ENCODE measurements at regions not wholly inside any gene's neighbourhood (a gene's known extent, or its start where the extent isn't known, plus 50 kb on each side); places are given as distances from the start of the nearest gene placed in this dataset.

DNA sequence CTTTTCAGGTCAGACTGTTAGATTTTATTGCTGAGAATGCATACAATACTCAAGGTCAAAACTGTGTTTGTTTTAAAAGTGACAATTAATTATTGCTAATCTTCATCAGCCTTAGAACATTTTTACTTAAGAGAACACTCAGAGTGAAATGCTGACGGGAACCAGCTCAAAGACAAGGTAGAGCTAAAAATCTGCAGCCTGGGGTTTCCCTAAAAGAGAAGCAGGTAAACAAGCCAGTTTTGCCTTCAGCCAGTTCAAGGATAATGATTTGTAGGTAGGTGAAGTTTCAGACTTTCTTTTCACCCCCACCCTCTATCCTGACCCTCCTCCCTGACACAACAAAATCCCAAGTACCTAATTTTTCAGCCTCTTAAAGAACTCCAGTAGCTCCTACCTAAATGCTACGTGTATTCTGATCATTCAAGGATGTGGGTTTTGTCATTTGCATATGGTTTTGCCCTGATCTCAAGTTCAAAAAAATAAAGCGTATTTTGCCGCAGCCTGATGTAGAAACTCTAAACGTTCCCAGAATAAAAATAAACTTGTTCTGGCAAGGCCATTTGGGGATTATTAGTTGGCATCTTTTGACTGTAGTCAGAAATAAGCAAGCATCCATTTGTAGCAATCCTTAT lies 407.2 kb downstream of the EFNA5 start:
- TF ChIP-seq, protein P1, sequence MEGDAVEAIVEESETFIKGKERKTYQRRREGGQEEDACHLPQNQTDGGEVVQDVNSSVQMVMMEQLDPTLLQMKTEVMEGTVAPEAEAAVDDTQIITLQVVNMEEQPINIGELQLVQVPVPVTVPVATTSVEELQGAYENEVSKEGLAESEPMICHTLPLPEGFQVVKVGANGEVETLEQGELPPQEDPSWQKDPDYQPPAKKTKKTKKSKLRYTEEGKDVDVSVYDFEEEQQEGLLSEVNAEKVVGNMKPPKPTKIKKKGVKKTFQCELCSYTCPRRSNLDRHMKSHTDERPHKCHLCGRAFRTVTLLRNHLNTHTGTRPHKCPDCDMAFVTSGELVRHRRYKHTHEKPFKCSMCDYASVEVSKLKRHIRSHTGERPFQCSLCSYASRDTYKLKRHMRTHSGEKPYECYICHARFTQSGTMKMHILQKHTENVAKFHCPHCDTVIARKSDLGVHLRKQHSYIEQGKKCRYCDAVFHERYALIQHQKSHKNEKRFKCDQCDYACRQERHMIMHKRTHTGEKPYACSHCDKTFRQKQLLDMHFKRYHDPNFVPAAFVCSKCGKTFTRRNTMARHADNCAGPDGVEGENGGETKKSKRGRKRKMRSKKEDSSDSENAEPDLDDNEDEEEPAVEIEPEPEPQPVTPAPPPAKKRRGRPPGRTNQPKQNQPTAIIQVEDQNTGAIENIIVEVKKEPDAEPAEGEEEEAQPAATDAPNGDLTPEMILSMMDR (conservative IDR thresholded peaks at IDR 0.05): no peak
- DNase-seq: no peak
- H3K27me3 Mint-ChIP-seq (ENCODE audit: insufficient read depth): no peaks in the 10 kb centered on the region
- WGBS, 2 experiments (ENCODE audit: insufficient coverage in 1 of 2, insufficient read length in 1 of 2): 92 to 93% methylated on average over 5 of the region's 5 CpGs
- no peaks in the 10 kb centered on the region for H3K36me3 ChIP-seq (ENCODE audit: control insufficient read depth, insufficient read depth, low read length)
- H3K27ac ChIP-seq (ENCODE audit: low read depth, low read length): no peak overlapping the region
- no peaks in the 10 kb centered on the region for H3K4me1 ChIP-seq (ENCODE audit: control insufficient read depth, insufficient read depth, low read length)
- H3K4me1 Mint-ChIP-seq: no peaks in the 10 kb centered on the region
- H3K9me3 ChIP-seq (ENCODE audit: control insufficient read depth, low read length): peaks cover 6% of the 10 kb centered on the region
- peaks cover 6% of the 10 kb centered on the region for H3K9me3 Mint-ChIP-seq
- no peak overlapping the region for H3K4me3 Mint-ChIP-seq
- no peak overlapping the region for H3K27ac Mint-ChIP-seq
- H3K4me3 ChIP-seq (ENCODE audit: low read length): no peak overlapping the region
- no peak overlapping the region for H3K9ac ChIP-seq (ENCODE audit: extremely low read depth, low read length, poor library complexity, severe bottlenecking)
- H3K36me3 Mint-ChIP-seq (ENCODE audit: low read depth): no peaks in the 10 kb centered on the region
- H3K27me3 ChIP-seq (ENCODE audit: control insufficient read depth, insufficient read depth, low read length, poor library complexity, severe bottlenecking): no peaks in the 10 kb centered on the region

DNA sequence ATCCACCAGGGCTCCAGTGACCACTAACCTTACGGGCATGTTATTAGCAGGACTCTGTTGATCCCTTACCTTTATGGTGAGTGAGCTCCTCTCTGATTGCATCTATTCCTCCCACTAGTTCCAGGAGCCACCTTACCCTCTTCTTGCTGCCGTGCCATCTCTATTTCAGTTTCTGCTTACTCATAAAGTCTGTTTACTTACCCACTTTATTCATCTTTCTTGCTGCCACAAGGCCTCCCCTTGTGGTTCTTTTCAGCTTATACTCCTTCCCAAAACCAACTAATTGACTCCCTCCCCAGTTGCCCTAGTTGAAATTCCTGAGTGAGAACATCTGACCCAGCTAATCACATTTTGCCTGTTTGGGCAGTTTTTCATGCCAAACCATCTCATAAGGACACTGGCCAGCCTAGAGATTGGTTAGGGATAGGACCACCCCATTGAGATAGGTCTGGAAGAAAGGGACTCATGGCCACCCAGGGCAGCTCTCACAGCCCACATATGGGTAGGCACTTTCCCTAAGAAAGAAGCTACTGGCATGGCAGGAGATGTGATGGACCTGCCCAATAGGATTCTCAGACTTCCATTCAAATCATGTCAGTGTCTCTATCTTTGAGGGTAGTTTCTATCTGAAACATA lies 412.7 kb downstream of the EFNA5 start:
- H3K27ac Mint-ChIP-seq: no peak overlapping the region
- H3K9me3 Mint-ChIP-seq: peaks cover 6% of the 10 kb centered on the region
- H3K4me1 ChIP-seq (ENCODE audit: control insufficient read depth, insufficient read depth, low read length): no peaks in the 10 kb centered on the region
- TF ChIP-seq, protein P1 (conservative IDR thresholded peaks at IDR 0.05): no peak
- no peak overlapping the region for H3K27ac ChIP-seq (ENCODE audit: low read depth, low read length)
- peaks cover 6% of the 10 kb centered on the region for H3K9me3 ChIP-seq (ENCODE audit: control insufficient read depth, low read length)
- WGBS, 2 experiments (ENCODE audit: insufficient coverage in 1 of 2, insufficient read length in 1 of 2): 87 to 94% methylated on average over 2 of the region's 2 CpGs
- no peak overlapping the region for H3K4me3 ChIP-seq (ENCODE audit: low read length)
- no peak for DNase-seq
- no peaks in the 10 kb centered on the region for H3K27me3 Mint-ChIP-seq (ENCODE audit: insufficient read depth)
- H3K4me3 Mint-ChIP-seq: no peak overlapping the region
- no peaks in the 10 kb centered on the region for H3K4me1 Mint-ChIP-seq
- H3K9ac ChIP-seq (ENCODE audit: extremely low read depth, low read length, poor library complexity, severe bottlenecking): no peak overlapping the region
- no peaks in the 10 kb centered on the region for H3K27me3 ChIP-seq (ENCODE audit: control insufficient read depth, insufficient read depth, low read length, poor library complexity, severe bottlenecking)
- no peaks in the 10 kb centered on the region for H3K36me3 Mint-ChIP-seq (ENCODE audit: low read depth)
- H3K36me3 ChIP-seq (ENCODE audit: control insufficient read depth, insufficient read depth, low read length): no peaks in the 10 kb centered on the region

DNA sequence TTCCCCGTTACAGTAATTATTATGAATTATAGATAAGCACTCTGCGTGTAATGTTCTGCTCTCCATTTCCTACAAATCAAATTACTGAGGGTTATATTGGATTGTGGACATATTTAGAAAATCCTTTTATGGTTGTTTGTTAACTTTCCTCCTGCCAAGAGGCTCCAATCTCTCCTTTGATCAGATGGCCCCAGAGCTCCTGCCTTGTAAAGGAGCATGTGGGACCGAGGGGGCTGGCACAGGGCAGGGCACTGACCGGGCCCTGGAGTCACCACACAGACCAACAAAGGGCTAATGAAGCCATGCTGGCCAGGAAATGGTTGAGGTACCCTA lies 415.9 kb downstream of the EFNA5 start:
- Mint-ChIP-seq H3K36me3 (ENCODE audit: low read depth) (no peaks in the 10 kb centered on the region), H3K27ac (no peak overlapping the region), H3K4me3 (no peak overlapping the region), H3K4me1 (no peaks in the 10 kb centered on the region), H3K9me3 (no peaks in the 10 kb centered on the region), H3K27me3 (ENCODE audit: insufficient read depth) (no peaks in the 10 kb centered on the region)
- no peak overlapping the region for H3K4me3 ChIP-seq (ENCODE audit: low read length)
- H3K27ac ChIP-seq (ENCODE audit: low read depth, low read length): no peak overlapping the region
- no peak overlapping the region for H3K9ac ChIP-seq (ENCODE audit: extremely low read depth, low read length, poor library complexity, severe bottlenecking)
- no peaks in the 10 kb centered on the region for H3K27me3 ChIP-seq (ENCODE audit: control insufficient read depth, insufficient read depth, low read length, poor library complexity, severe bottlenecking)
- WGBS, 2 experiments (ENCODE audit: insufficient coverage in 1 of 2, insufficient read length in 1 of 2): 87 to 100% methylated on average over 1 to 4 of the region's 4 CpGs
- TF ChIP-seq, protein P1 (conservative IDR thresholded peaks at IDR 0.05): no peak
- H3K4me1 ChIP-seq (ENCODE audit: control insufficient read depth, insufficient read depth, low read length): no peaks in the 10 kb centered on the region
- no peak for DNase-seq
- no peaks in the 10 kb centered on the region for H3K36me3 ChIP-seq (ENCODE audit: control insufficient read depth, insufficient read depth, low read length)
- no peaks in the 10 kb centered on the region for H3K9me3 ChIP-seq (ENCODE audit: control insufficient read depth, low read length)

All from endodermal cell (in vitro differentiated cells).